VCaP (cell line): ENCODE measurements at regions not wholly inside any gene's neighbourhood (a gene's known extent, or its start where the extent isn't known, plus 50 kb on each side); places are given as distances from the start of the nearest gene placed in this dataset.

Experiments
- H3K27ac ChIP-seq: fragments of 450-650 bp; 2 replicates; pipeline ENCODE4 v1.5.1; 2017
- CTCF ChIP-seq: fragments of 450-650 bp; conservative IDR thresholded peaks from 2 replicates; pipeline ENCODE4 v1.5.1; 2017; ENCODE audit warnings: mild to moderate bottlenecking, moderate library complexity

DNA sequence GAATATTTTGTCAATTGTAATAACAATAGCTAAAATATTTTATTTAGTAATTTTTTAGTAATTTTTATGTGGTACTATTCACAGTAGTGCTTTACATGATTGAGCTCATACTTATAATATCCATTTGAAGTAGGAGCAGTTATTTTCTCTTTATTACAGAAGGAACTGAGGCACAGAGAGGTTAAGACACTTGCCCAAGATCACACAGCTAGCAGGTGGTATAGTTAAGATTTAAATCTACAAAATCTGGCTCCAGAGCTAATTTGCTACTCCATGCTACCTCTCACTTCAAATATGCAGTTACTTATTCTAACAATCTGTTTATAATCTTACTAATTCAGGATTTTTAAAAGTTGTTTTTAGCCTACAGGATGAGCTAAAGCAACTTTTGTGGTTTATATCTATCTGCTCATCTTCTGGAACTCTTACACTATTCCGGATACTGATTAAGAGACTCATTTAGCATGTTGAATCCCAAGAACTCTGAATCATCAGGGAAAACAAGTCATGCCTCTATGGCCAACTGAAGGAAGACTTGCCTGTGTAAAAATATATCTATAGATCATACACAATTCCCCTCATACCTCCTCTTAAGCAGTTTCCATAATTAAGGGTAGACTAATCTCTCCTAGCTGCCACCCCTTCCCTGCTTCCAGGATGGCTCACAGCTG, 324.2 kb downstream of the UBE3D start:
- no peak for TF ChIP-seq CTCF
- no peak overlapping the region for H3K27ac ChIP-seq

DNA sequence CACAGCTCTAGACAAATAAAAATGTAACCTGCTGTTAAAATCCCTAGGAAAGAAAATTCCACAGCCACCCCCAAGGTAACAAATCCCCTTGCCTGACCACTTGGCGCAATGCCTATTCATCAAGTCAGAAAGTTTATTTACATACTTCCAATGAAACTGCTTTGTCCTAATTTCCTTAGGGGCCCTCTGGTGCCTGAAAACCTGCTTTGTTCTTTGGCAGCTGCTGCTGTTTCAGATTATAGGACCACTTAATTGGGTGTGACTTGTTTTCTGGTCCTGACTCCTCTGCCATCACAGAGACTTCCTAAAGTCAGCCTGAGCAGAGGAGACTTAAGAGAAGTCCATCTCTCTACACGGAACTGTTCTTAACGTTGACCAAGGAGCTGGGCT, 323.6 kb downstream of the UBE3D start:
- TF ChIP-seq CTCF, result no peak
- no peak overlapping the region for H3K27ac ChIP-seq

GRCh38 chr6:82744286-82745015, 321.2 kb downstream of the UBE3D start:
- TF ChIP-seq CTCF, result no peak
- no peak overlapping the region for H3K27ac ChIP-seq

- no peak for TF ChIP-seq CTCF
- H3K27ac ChIP-seq, result no peak overlapping the region
These were observed 315.1 kb downstream of the UBE3D start for GRCh38 chr6:82750556-82750955.

DNA sequence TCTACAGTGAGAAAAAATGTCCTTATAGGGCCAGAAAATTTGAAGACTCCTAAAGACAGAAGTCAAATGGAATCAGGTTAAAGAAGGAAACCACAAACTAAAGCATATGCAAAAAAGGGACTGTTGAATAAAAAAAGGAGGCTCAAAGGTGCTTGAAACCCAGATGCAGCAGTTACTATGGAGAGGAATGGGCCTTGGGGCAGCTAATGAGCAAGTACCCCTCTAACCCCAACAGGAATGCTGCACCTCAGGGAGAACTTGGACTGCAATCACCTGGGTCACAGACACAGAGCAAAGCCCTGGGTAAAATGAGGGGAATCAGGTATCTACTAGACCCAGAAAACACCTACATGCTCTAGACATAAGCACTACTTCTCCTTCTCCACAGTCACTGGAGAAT, 313.9 kb downstream of the UBE3D start:
- TF ChIP-seq CTCF, result no peak
- H3K27ac ChIP-seq, result no peak overlapping the region

- no peak overlapping the region for H3K27ac ChIP-seq
- no peak for TF ChIP-seq CTCF
These were observed 303.8 kb downstream of the UBE3D start for GRCh38 chr6:82761674-82762345.

DNA sequence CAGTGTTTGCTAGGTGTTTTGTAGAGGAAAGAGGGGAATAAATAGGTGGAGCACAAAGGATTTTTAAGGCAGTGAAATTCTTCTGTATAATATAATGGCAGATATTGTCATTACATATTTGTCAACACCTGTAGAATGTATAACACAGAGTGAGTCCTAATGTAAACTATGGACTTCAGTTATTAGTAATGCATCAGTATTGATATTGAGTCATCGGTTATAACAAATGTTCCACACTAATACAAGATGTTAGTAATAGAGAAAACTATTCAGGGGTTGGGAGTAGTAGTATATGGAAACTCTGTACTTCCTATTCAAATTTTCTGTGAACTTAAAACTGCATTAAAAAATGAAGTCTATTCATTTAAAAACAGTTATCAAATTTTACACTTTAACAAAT, 299.2 kb downstream of the UBE3D start:
- no peak for TF ChIP-seq CTCF
- H3K27ac ChIP-seq, result no peak overlapping the region
